GM19467 (cell line): ENCODE measurements at regions not wholly inside any gene's neighbourhood (a gene's known extent, or its start where the extent isn't known, plus 50 kb on each side); places are given as distances from the start of the nearest gene placed in this dataset.

Experiments used
- ATAC-seq: cut with Tn5 transposase; IDR thresholded peaks from one replicate; pipeline ENCODE4 v1.9.1; 2021; ENCODE audit warnings: mild to moderate bottlenecking, moderate library complexity; ENCODE audit not compliant: unreplicated experiment

DNA sequence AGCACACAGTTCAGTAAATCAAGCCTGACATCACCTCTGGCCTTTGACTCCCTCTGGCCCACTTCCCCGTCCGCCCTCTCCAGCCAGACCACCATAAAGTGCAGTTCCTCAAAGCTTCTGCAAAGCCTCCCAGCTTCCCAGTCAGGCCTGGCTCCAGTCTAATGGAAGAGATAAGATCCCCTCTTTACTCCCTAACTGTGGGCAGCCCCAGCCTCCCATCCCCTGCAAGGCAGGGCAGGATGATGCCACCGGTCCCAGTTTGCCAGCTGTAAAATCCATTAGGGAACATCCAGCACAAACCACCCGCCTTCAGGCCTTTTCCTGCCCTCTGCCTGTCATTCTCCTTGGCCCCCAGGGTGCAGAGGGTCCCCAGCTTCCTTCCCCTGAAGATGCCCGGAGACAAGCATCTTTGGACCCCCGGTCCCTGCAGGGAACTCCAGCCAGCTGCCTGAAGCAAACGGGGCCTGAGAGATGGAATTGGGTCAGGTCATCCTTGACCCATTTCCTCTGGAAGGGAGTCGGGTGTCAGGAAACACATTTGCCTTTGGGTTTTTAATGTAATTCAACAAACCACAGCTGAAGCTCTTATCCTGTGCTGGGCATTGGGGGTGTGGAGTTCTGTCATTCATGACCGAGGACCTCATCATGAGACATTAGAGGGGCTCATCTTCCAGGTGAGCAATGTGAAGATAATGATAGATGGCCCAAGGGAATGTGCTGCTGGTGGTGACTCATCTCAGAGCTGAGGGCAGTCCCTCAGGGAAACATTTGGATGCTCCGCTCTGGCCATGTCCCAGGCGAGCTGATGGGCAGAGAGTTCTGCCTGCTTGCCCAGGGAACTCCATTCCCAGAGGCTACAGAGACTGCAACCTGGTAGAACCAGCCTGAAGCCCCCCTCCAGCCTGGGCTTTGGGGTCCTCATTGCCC lies 93.8 kb upstream of the CLMN start:
- ATAC-seq = no peak

DNA sequence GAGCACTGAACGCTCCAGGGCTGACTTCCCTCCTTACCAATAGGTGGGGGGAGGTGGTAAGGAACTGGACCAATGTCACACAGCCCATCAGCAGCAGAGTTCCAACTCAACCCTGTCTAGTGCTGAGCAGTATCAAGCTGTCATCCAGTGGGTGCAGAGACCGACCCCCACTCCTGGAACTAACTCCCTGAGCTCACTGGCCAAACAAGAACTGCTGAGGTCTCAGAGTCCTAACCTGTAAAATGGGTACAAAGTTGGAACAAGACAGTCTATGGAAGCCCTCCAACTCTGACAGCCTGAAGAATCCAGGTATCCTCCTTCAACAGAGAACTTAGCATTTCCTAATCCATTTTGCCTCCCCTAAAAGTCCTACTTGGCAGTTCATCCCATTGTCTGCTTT lies 91.1 kb upstream of the CLMN start:
- no peak for ATAC-seq

GRCh38 chr14:95409477-95410272 lies 90.0 kb upstream of the CLMN start:
- ATAC-seq = no peak

- no peak for ATAC-seq
Observed at GRCh38 chr14:95408731-95409476, 89.2 kb upstream of the CLMN start.

- no peak for ATAC-seq
Observed at GRCh38 chr14:95407354-95407753, 87.6 kb upstream of the CLMN start.

DNA sequence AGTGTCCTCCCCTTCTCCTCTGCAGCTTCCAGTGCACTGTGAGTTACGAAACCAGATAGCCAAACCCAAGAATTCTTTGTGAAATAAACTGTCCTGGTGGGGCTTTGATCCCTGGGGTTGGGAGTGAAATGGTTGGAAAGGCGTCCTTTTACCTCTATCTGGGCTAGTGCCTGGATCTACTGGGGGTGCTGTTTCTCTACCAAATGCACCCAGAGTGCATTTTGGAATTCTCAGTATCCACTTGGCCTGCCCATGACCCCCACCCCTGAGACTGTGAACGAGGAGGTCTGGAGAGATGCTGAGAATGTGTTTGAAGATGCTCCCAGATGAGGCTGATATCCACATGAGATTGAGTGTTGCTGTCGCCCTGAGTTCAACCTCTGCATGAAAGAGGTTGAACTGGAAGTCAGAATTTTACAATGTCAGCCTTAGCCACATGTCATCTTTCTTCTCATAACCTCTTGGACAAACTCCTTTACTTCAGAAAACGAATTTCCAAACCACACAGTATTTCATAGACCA lies 87.1 kb upstream of the CLMN start:
- no peak for ATAC-seq

- no peak for ATAC-seq
Observed at GRCh38 chr14:95404583-95404982, 84.9 kb upstream of the CLMN start.

DNA sequence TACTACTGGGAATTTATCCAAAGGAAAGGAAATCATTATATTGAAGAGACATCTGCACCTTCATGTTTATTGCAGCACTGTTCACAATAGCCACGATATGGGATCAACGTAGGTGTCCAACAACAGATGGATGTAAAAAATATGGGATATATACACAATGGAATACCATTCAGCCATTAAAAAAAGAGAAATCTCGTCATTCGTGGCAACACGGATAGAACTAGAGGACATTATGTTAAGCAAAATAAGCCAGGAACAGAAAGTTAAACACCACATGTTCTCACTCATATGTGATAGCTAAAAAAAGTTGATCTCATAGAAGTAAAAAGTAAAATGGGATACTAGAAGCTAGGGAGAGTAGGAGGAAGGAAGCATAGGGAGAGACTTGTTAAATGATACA lies 82.9 kb upstream of the CLMN start:
- no peak for ATAC-seq

DNA sequence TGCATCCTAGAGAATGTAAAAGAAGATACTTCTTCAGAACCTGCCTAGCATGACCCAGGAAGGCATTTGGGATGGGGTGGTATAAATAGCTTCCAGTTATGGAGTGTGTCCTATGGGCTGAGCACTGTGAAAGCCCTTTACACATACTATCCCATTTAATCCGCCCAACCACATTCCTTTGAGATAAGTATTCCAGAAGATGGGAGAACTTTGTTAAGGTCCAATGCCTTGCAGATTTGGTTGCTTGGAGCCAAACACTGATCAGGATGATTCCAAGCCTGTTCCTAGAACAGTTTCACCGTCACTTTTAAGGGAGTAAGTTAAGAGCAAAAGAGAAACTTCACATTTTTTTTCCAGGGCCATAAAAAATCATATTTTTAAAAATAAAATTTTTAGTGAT lies 82.5 kb upstream of the CLMN start:
- ATAC-seq = no peak

GRCh38 chr14:95398630-95399547 lies 79.2 kb upstream of the CLMN start:
- no peak for ATAC-seq

DNA sequence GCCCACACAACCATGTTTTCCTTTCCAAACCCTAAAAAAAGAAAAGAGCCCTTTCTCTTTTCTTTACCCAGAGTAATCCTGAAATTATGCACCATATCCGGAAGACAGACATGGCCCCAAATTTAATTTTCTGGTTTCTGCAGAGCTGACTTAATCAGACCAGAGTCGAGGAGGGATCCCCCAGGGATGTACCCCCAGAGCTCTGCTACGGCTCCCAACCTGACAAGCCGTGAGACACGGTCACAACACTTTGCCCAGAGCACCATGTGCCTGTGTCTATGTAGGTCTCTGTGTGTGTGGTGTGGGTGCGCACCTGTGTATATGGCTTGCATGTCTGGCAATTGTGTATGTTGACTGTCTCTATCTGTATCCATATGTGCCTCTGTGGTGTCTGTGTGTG lies 77.6 kb upstream of the CLMN start:
- no peak for ATAC-seq

GRCh38 chr14:95396221-95396620 lies 76.5 kb upstream of the CLMN start:
- ATAC-seq = no peak

GRCh38 chr14:95395098-95395737 lies 75.5 kb upstream of the CLMN start:
- no peak for ATAC-seq

DNA sequence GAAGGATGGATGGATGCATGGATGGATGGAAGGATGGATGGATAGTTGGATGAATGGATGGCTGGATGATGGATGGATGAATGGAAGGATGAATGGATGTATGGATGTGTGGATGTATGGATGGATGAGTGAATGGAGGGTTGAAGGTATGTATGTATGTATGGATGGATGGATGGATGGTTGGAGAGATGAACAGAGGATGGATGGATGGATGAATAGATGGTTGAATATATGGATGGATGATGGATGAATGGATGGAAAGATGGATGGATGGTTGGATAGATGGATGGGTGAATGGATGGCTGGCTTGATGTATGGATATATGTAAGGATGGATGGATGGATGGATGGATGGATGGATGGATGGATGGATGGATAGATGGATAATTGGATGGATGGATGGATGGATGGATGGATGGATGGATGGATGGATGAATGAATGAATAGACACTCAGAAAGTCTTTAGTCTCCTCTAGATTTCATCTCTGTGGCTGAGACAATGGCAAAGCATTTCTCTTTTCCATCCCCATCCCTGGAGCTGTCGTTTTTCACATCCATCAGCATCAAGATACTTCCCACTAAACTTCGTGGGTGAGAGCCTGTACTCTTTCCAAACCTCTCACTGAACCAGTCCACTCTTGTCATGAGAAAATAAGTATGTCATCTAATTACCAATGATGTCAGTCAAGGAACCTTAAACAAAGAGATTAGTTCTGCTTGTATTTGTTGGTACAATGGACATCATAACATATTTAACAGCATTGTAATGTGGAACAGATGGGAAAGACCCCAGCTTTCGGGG lies 74.8 kb upstream of the CLMN start:
- ATAC-seq = no peak

DNA sequence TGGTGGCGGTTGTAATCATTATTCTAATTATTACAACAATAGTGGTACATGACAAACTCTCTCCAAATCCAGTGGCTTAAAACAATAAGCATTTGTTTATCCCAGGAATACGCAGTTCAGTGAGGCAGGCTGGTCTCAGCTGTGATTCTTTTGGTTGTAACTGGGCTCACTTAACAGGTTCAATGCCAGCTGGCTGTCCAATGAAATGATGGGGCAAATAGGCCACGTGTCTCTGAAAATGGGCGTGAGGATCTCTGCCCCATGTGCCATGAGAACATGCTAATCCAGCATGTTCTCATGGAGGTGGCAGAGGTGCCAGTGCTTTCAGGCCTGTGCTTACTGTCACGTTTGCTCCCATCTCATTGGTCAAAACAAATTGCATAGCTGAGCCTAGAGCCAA lies 73.1 kb upstream of the CLMN start:
- ATAC-seq = no peak

DNA sequence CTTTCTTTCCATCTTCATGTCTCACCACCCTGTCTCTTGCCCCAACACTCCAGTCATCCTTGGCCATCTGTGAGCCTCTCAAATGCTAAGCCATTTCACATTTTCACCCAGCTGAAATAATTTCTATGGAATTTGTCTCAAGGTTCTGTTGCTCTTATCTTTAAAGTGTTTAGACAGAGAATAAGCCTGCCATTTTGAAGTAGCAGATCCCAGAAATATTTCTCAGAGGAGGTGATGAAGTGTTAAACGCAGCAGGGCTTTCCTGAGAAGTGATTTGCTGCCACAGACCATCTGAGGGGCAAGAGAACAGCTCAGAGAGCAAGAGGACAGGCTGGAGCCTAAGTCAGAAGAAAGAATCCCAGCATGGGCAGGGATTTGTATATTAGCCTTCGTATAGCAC lies 71.6 kb upstream of the CLMN start:
- ATAC-seq = no peak

GRCh38 chr14:95389471-95390011 lies 69.8 kb upstream of the CLMN start:
- ATAC-seq = no peak

DNA sequence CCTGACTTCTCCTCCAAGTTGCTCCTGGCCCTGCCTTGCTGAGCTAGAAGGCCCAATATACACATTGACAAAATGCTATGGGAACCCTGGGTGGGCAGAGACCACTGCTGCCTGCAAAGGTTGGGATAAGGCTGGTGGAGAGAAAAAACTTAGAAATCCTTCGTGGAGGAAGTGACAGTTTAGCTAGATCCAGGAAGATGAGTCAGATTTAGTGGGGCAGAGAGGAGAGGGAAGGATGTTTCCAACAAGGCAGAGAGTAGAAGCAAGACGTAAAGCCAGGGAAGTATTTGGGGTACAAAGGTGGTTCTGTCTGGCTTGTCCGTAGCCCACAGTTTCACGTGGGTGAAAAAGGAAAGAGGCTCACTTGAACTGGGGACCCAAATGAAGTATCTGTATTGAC lies 69.0 kb upstream of the CLMN start:
- no peak for ATAC-seq
